NCI-H460 (cell line): ENCODE measurements at regions not wholly inside any gene's neighbourhood (a gene's known extent, or its start where the extent isn't known, plus 50 kb on each side); places are given as distances from the start of the nearest gene placed in this dataset.
"Not testable (repeated sequence)": the region's sequence is repeated elsewhere in the genome, so short reads cannot be mapped to it uniquely, and the experiment has no call there.

Experiments used
- DNase-seq: peaks from one replicate; pipeline ENCODE4 v3.0.0-alpha.2; 2016; ENCODE audit warnings: low read depth; ENCODE audit errors: extremely low read depth

DNA sequence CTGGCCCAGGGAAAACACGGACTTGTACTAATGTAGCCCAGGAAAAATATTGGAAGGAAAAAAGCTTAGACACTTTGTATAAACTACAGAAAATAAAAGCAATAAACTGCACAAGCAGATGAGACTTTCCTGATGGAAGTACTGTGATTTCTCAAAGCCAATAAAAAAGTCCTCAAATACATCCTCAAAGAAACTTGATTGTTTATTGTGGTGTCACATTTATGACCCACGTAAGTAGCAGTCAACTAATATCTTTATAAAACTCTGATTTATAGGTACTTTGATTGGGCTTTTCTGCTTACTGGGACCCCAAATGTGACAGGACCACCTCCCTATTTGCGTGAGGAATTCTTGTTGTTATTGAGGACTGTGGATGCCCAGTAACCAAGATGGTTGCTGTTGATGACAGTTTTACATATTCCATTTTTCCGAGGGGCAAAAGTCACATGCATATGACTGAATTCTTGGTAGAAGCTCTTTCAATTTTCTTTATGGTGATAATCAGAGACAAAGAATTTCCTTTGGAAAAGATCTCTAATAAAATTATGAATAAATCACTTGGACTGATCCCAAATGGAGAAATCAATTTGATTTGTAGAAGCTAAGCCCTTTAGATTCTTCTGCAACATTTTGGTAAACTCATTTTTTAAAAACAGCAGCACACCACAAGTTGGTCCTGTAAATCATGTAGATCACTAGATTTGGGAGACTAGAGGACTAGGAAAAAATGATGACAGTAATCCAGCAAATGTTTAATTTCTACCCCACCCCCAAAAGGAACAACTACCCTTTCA lies 159.0 kb upstream of the TSC22D2 start:
- no peak for DNase-seq

GRCh38 chr3:150248116-150248887 lies 159.8 kb upstream of the TSC22D2 start:
- no peak for DNase-seq

GRCh38 chr3:150247441-150247840 lies 160.7 kb upstream of the TSC22D2 start:
- no peak for DNase-seq

GRCh38 chr3:150243466-150243865 lies 164.6 kb upstream of the TSC22D2 start:
- no peak for DNase-seq

GRCh38 chr3:150242220-150242936 lies 165.7 kb upstream of the TSC22D2 start:
- DNase-seq = no peak

DNA sequence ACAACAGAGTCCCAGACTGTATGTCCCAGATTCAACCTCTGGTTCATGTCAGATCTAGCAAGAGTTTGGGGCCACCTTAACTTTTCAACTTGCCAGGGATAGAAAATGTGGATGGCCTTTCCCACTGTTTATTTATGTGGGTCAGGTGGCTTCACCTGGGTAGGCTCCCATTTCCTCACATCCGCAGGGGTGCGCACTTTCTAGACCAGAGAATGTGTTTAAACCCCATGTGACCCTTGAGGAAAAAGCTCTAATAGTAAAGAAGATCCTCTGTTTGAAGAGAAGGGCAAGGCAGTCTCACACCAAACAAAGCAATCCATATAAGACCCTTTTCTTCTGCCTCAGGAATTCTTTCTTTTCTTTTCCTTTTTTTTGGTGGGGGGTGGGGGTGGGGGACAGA lies 167.2 kb upstream of the TSC22D2 start:
- no peak for DNase-seq

DNA sequence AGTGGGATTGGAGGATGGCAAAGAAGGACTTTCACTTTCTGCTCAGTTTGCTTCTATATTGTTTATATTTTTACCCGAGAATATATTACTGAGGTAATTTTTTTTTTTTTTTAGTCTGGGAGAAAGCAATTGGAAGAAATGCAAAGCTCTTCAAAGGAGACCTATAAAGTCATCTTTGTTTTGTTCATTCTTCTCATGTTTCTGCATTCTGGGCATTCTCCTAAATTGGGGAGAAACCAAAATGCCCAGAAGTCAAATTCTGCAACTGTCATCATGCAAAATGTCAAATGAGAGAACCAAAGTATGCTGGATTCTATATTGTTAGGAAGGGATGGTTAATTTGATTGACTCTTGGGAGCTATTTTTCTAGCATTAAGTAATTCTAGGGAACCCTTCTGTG lies 168.3 kb upstream of the TSC22D2 start:
- no peak for DNase-seq

DNA sequence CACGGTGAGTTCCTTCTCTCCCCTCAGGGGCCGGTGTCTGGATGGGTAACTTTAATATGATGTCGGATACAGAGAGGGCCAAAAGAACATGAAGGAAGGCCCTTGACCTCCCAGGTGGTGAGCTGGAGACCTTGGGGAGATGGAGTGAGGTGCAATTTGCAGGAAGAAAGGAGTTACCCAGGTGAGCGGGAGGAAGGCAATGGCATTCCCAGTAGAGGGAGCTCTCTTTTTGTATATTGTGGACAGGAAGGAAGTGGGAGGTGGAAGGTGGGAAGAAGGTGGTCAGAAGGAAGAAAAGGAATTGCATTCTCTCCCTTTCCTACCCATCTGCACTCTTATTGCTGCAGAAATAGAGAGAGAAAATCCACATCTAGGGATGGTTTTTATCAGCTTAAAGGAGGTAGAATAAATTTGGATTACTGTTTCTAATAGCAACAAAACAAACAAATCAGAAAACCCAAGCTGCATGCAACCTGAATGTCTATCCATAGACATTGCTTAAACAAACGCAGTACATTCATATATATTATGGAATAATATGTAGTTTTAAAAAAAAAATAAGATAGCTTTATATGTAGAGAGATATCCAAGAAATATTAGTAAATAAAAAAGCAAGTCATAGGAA lies 169.0 kb upstream of the TSC22D2 start:
- peak; percentile 19 for DNase-seq

DNA sequence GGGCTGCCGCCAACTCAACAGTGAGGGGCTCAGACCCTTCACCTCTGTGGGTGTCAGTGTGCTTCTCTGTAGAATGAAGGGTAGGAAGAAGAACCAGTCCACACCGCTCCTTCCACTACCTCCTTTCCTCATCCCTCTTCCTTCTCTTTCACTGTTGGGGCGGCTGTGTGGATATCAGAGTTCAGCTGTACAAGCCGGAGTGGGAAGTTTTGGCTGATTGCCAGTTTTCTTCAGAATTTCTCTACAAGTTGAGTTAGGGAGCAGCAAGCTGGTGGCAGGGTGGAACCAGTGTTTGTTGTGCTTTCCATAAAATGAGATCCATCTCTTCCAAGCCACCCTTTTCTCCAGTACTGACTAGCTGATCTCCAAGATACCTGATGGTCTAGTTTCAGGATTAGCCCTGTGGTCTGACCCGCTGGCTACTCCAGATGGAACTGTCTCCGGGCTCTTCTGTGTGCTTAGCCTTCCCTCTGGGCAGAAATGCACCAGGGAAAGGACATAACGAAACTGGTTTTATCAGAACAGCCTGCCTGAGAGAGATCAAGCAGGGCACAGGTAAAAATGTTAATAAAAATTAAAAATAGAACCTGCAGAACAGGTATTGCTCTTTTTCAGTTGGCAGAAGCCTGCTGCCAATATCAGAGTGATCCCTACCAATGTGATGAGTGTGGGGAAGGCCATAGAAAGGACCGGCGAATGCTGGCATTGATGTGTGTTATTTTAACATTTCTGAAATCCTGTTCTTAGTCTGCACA lies 169.9 kb upstream of the TSC22D2 start:
- no peak for DNase-seq

DNA sequence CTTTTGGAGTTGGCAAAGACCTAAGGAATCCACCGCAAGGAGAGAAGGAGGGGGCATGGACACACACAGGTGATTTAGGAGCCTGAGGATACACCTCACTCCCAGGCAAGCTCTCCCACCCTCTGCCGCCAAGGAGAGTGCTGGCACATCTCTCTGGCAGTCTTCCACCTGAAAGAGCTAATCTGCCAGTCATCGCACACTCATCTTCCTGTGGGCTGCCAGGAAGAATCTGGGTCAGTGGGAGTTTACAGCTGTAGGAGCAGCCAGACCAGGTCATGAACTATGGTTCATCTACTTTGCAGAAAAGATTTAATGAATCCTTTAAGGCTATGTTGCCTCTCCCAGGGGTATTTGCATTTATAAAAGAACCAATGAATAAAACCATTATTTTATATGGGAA lies 170.6 kb upstream of the TSC22D2 start:
- DNase-seq = no peak

DNA sequence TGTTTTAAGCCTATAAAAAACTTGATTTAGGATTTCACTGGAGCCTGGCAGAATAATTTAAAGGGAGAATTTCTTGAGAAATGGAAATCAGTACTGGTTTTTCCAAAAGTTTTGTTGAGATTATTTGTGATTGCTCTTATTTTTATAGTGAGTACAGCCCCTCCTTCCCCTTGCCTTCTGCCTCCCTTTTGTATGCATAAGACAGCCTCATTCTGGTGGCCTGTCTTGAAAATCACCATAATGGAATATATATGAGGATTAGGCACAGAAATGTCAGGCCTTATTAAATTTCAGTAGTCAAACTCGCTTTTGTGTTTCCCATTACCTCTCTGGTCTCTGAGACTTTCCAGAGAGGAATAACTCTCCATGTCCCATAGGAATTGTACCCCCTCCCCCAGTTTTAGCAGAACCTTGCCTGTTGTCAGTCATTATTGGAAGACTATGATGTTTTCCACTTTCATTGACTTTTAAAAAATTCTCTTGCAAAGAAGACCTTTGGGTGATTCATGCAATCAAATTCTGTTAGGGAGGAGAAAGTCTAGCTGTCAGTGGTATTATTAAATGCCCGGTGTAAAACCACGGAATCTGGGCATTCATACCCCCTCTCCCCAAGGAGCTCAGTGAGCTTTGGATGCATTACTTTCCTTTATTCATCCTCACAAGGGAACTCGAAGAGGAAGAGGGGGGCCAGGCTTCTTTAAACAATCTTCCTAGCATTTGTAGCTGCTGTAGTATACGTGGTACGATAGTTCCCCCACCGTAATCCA lies 171.6 kb upstream of the TSC22D2 start:
- no peak for DNase-seq

DNA sequence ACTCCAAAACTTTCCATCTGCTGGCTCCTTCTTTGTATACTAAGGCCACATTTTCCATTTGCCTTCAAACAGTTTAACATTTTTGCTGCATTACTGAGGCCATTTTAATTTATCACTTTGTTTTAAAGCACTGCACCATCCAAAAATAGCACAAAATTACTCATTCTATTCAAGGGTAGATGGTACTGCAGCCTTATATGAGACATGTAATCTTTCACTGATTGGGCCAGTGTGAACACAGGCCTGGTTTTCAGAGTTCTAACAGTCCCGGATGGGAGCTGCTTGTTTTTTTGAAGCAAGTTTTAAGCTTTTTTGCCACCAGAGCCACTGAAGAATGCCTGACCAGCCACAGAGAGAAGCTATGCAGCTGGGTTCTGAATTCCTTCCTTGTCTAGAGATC lies 172.3 kb upstream of the TSC22D2 start:
- no peak for DNase-seq

DNA sequence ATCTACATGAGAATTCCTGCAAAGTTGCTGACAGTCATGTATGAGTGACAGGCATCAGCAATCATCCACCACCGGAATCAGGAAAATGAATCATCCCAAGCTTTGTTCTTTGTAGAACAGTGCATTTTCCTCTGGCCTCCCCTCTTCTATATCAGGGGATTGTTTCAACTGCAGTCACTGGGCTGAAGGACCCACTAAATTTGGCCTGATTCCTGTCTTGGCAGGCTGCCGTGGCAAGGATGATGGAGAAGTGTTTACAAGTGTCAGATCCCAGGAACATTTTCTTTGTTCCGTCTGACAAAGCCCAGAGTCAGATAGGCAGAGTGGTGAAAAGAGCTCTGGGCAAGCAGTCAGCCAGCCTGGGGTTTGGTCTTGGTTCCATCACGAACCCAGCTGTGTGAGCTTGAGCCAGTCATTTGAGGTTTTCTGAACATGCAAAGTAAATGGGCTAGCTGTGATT lies 175.1 kb upstream of the TSC22D2 start:
- no peak for DNase-seq

DNA sequence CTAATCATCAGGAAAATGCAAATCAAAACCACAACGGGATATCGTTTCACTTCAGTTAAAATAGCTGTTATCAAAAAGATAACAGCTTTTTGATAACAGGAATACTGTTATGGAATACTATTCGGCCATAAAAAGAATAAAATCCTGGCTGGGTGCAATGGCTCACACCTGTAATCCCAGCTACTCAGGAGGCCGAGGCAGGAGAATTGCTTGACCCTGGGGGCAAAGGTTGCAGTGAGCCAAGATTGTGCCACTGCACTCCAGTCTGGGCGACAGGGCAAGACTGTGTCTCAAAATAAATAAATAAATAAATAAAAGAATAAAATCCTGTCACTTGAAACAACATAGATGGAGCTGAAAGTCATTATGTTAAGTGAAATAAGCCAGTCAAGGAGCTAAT lies 178.1 kb upstream of the TSC22D2 start:
- DNase-seq = no peak

DNA sequence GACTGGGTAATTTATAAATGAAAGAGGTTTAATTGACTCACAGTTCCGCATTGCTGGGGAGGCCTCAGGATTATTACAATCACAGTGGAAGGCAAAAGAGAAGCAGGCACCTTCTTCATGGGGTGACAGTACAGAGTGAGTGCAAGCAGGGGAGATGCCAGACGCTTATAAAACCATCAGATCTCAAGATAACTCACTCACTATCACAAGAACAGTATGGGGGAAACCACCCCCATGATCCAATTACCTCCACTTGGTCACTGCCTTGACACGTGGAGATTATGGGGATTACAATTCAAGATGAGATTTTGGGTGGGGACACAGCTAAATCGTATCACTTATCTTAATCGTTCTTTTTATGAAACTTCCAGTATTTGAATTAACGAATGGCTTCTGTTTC lies 179.5 kb upstream of the TSC22D2 start:
- DNase-seq = not testable (repeated sequence)

GRCh38 chr3:150227839-150228238 lies 180.3 kb upstream of the TSC22D2 start:
- peak; percentile 17 for DNase-seq

- DNase-seq = no peak
These were observed 182.1 kb upstream of the TSC22D2 start for GRCh38 chr3:150225986-150226385.

GRCh38 chr3:150223558-150223957 lies 184.5 kb upstream of the TSC22D2 start:
- DNase-seq = no peak

GRCh38 chr3:150222691-150223489 lies 185.2 kb upstream of the TSC22D2 start:
- no peak for DNase-seq
